ENCODE measurements at regions not wholly inside any gene's neighbourhood (a gene's known extent, or its start where the extent isn't known, plus 50 kb on each side); places are given as distances from the start of the nearest gene placed in this dataset.

DNA sequence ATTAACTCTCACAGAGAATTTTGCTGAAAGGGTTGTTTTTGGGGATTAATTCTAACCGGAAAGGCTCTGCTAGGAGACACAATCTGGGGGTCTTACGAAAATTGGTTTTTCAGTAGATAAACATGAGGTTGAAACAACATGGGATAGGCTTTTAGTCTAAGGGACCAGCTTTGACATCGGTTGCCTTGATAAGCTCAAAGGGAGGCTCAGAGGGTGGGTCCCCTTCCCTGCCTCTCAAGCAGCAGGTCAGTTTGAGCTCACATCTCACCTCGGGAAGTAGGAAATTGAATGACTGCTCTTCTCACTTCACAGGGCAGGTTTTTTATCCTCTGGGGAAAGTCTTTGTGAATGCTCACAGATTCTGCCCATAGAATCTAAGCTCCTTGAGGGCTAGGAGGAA, 70.2 kb upstream of the KIRREL3 start:
- no peak for TF ChIP-seq CTCF (IDR thresholded peaks at IDR 0.05)
- no peak for DNase-seq
- Histone ChIP-seq H3K27ac (no peak overlapping the region), H3K4me3 (no peak overlapping the region), H3K9me3 (no peaks in the 10 kb centered on the region), H3K36me3 (no peaks in the 10 kb centered on the region), H3K4me1 (peaks cover 0 to 8% (median 3%) of the 10 kb centered on the region in 4 donors), H3K27me3 (no peaks in the 10 kb centered on the region)
- intact Hi-C loops (cut with DNase I; ENCODE audit: low total_unique reads), result no loop called here

GRCh38 chr11:127066401-127067090, 66.0 kb upstream of the KIRREL3 start:
- Histone ChIP-seq H3K4me3 (no peak overlapping the region), H3K27me3 (no peaks in the 10 kb centered on the region), H3K27ac (no peak overlapping the region), H3K4me1 (peaks cover 0 to 8% (median 3%) of the 10 kb centered on the region in 4 donors), H3K9me3 (no peaks in the 10 kb centered on the region), H3K36me3 (no peaks in the 10 kb centered on the region)
- intact Hi-C loops (cut with DNase I; ENCODE audit: low total_unique reads), result no loop called here
- no peak for DNase-seq
- no peak for TF ChIP-seq CTCF (IDR thresholded peaks at IDR 0.05)

DNA sequence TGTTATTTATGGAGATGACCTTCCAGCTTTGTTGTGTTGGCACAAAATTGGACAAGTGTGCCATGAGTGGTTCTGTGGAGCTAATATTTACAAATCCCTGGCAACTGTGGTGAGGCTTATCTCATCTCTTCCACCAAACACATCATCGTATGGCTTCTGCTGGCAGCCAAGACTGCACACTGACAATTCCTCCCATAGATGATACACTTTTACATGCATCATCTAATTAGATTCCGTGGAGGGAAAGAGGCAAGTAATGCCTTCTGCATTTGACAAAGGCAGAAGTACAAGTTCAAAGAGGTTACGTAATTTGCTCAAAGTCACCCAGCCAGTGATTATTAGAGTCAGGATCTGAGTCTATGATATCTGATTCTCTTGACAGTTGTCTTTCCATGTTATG, 62.7 kb upstream of the KIRREL3 start:
- Histone ChIP-seq H3K4me3 (no peak overlapping the region), H3K4me1 (peaks cover 0 to 8% (median 3%) of the 10 kb centered on the region in 4 donors), H3K27me3 (no peaks in the 10 kb centered on the region), H3K36me3 (no peaks in the 10 kb centered on the region), H3K9me3 (no peaks in the 10 kb centered on the region), H3K27ac (no peak overlapping the region)
- no peak for TF ChIP-seq CTCF (IDR thresholded peaks at IDR 0.05)
- DNase-seq, result no peak
- intact Hi-C loops (cut with DNase I; ENCODE audit: low total_unique reads), result no loop called here

DNA sequence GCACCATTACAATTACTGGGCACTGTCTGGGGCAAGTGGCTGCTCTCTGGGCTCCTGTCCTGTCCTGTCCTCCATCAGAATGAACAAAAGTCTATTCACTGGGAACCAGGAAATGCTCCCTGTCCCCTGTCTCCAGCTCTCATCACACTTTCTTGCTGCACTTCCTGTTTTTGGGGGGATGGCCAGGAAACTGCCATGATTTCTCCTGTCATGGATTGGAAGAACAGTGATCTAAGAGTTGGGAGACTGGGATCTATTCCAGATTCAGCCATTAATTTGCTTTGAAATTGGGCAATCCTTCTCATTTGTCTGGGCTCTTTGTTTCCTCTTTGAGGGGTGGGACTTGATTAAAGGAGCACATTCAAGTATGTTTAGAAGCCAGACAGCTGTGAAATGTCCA, 61.4 kb upstream of the KIRREL3 start:
- TF ChIP-seq CTCF (IDR thresholded peaks at IDR 0.05), result no peak
- no peaks in the 10 kb centered on the region for H3K9me3 ChIP-seq
- no peak overlapping the region for H3K4me3 ChIP-seq
- peaks cover 0 to 8% (median 3%) of the 10 kb centered on the region in 4 donors for H3K4me1 ChIP-seq
- no peaks in the 10 kb centered on the region for H3K36me3 ChIP-seq
- H3K27me3 ChIP-seq, result no peaks in the 10 kb centered on the region
- no peak overlapping the region for H3K27ac ChIP-seq
- no peak for DNase-seq
- intact Hi-C loops (cut with DNase I; ENCODE audit: low total_unique reads), result no loop called here

DNA sequence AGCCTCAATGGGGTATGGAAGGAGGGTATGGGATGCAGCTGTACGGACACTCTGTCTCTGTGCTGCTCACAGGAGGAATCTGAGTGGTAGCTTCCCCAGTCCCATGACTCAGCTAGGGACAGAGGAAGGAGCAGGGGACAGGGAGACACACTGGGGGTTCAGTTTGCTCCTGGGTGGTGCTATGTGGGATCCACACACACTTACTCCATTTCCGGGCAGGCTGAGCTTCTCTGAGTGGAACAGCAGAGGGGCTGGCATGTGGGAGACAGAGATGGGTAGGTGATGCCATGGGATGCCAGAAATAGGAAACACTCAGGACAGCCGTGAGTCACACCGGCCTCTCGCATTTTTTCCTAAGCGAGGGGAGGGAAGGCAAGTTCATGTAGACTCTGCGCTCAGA, 59.2 kb upstream of the KIRREL3 start:
- H3K27me3 ChIP-seq, result no peaks in the 10 kb centered on the region
- H3K4me1 ChIP-seq, result no peaks in the 10 kb centered on the region
- no peaks in the 10 kb centered on the region for H3K36me3 ChIP-seq
- intact Hi-C loops (cut with DNase I; ENCODE audit: low total_unique reads), result no loop called here
- no peak for DNase-seq
- H3K9me3 ChIP-seq, result no peaks in the 10 kb centered on the region
- no peak for TF ChIP-seq CTCF (IDR thresholded peaks at IDR 0.05)
- no peak overlapping the region for H3K27ac ChIP-seq
- no peak overlapping the region for H3K4me3 ChIP-seq

GRCh38 chr11:127059286-127059685, 58.7 kb upstream of the KIRREL3 start:
- no peaks in the 10 kb centered on the region for H3K27me3 ChIP-seq
- no peak overlapping the region for H3K27ac ChIP-seq
- H3K9me3 ChIP-seq, result no peaks in the 10 kb centered on the region
- no peaks in the 10 kb centered on the region for H3K4me1 ChIP-seq
- intact Hi-C loops (cut with DNase I; ENCODE audit: low total_unique reads), result no loop called here
- TF ChIP-seq CTCF (IDR thresholded peaks at IDR 0.05), result no peak
- no peaks in the 10 kb centered on the region for H3K36me3 ChIP-seq
- no peak for DNase-seq
- no peak overlapping the region for H3K4me3 ChIP-seq

Data from tibial artery (tissue), 4 donors.